ENCODE measurements at regions not wholly inside any gene's neighbourhood (a gene's known extent, or its start where the extent isn't known, plus 50 kb on each side); places are given as distances from the start of the nearest gene placed in this dataset.

GRCh38 chr13:111062305-111062704 is 52.8 kb upstream of the ARHGEF7 start:
- Histone ChIP-seq H3K4me1 (replicated peaks in 1 of 4; ENCODE audit: control insufficient read depth in 3 of 4, insufficient read depth in 4 of 4, low read length in 3 of 4) (peaks cover 12 to 32% (median 23%) of the 10 kb centered on the region in 4 experiments), H4K20me1 (replicated peaks in 1 of 2; ENCODE audit: control insufficient read depth in 1 of 2, insufficient read depth in 2 of 2, low read length in 2 of 2) (no peaks in the 10 kb centered on the region), H3K9ac (replicated peaks in 1 of 4; ENCODE audit: extremely low read depth in 1 of 4, low read depth in 3 of 4, low read length in 3 of 4) (no peak overlapping the region), H3K14ac (ENCODE audit: insufficient read length) (no peak overlapping the region), H2AFZ (ENCODE audit: low read length) (0 out of 2 replicates have a peak overlapping the region, but pooled peaks have one; percentile 51), H4K8ac (ENCODE audit: extremely low read depth, insufficient read depth, low read length) (0 out of 2 replicates have a peak overlapping the region, but pooled peaks have one; percentile 8), H3K56ac (replicated peaks; ENCODE audit: insufficient read length, low read depth, low read length) (no peak overlapping the region), H3K18ac (ENCODE audit: extremely low read depth, low read length) (no peak overlapping the region), H4K91ac (replicated peaks; ENCODE audit: insufficient read length, low read length) (peak overlapping the region; percentile 80), H3K27me3 (replicated peaks in 1 of 4; ENCODE audit: control insufficient read depth in 3 of 4, extremely low read depth in 1 of 4, insufficient read depth in 3 of 4, low read length in 3 of 4) (peaks cover 0 to 14% (median 8%) of the 10 kb centered on the region in 4 experiments; a peak in 6 of 7 replicates), H2AK5ac (ENCODE audit: low read depth, low read length) (peak overlapping the region; percentile 90), H3K23me2 (ENCODE audit: low read depth, low read length) (peaks cover 2% of the 10 kb centered on the region; the same call in 1 of the 2 replicates), H2BK120ac (replicated peaks; ENCODE audit: low read depth, low read length) (no peak overlapping the region), H3K27ac (ENCODE audit: low read depth, low read length) (no peak overlapping the region), H3K4me2 (ENCODE audit: insufficient read depth in 1 of 2, low read depth in 2 of 2, low read length in 2 of 2) (no peak overlapping the region), H3K9me3 (ENCODE audit: insufficient read depth in 2 of 2, low read depth in 1 of 2, low read length in 1 of 2) (no peaks in the 10 kb centered on the region), H2BK12ac (ENCODE audit: low read depth, low read length) (peak overlapping the region; percentile 78; the same call in 1 of the 2 replicates), H3K36me3 (ENCODE audit: control insufficient read depth in 2 of 4, insufficient read depth in 4 of 4, low read length in 3 of 4) (no peaks in the 10 kb centered on the region), H2BK20ac (ENCODE audit: low read length) (peak overlapping the region; percentile 56), H3K79me1 (ENCODE audit: low read depth, low read length) (no peaks in the 10 kb centered on the region; the same call in 1 of the 2 replicates), H2BK5ac (ENCODE audit: low read depth, low read length) (peak overlapping the region; percentile 66; the same call in 1 of the 2 replicates), H2BK15ac (ENCODE audit: low read length) (peak overlapping the region; percentile 65; the same call in 1 of the 2 replicates), H3K23ac (ENCODE audit: insufficient read length) (no peak overlapping the region), H3K79me2 (ENCODE audit: control insufficient read depth in 1 of 2, insufficient read depth in 2 of 2, low read length in 2 of 2) (no peaks in the 10 kb centered on the region), H4K5ac (ENCODE audit: insufficient read length, low read depth, low read length) (no peak overlapping the region), H3K4me3 (ENCODE audit: extremely low read depth in 1 of 4, insufficient read depth in 2 of 4, low read depth in 3 of 4, low read length in 4 of 4) (no peak overlapping the region), H3K4ac (replicated peaks; ENCODE audit: insufficient read length, low read depth, low read length) (peak overlapping the region; percentile 83)
- ChIA-PET CTCF (ENCODE audit: partially characterized antibody) (no interaction called here), POLR2A (ENCODE audit: partially characterized antibody) (no interaction called here)
- TF ChIP-seq MAX (IDR thresholded peaks at IDR 0.05) (no peak), RFX5 (IDR thresholded peaks at IDR 0.05; ENCODE audit: borderline replicate concordance, low read depth, low read length) (no peak), CHD2 (IDR thresholded peaks at IDR 0.05; ENCODE audit: low read length) (no peak), JUN (IDR thresholded peaks at IDR 0.05; ENCODE audit: low read depth, low read length) (no peak), CBX5 (IDR thresholded peaks at IDR 0.05; ENCODE audit: low read depth, low read length) (no peak), BCL11A (IDR thresholded peaks at IDR 0.05; ENCODE audit: low read depth in 2 of 2, low read length in 2 of 2) (no peak), JUND (IDR thresholded peaks at IDR 0.05; ENCODE audit: low read length) (no peak), HDAC2 (IDR thresholded peaks at IDR 0.05; ENCODE audit: borderline replicate concordance in 1 of 2, low read depth in 2 of 2, low read length in 2 of 2) (no peak), RNF2 (IDR thresholded peaks at IDR 0.05; ENCODE audit: borderline replicate concordance, low read depth, low read length, missing control alignments, poor library complexity, severe bottlenecking) (no peak), HDAC6 (IDR thresholded peaks at IDR 0.05; ENCODE audit: low read depth, low read length) (no peak)
- 89% methylated on average over 7 of the region's 7 CpGs; no CpG with 5 or more reads in 1 of the 2 experiments for WGBS, 2 experiments (ENCODE audit: extremely low coverage in 1 of 2, insufficient coverage in 1 of 2, insufficient read length in 1 of 2, insufficient replicate concordance in 2 of 2, low coverage in 1 of 2, low lambda C conversion rate in 2 of 2, missing lambda C conversion rate in 1 of 2)
- FAIRE-seq (no peak), DNase-seq (ENCODE audit: low read depth in 1 of 2, low spot score in 2 of 2) (no peak)

Data from H1 (cell line).